ENCODE measurements at regions not wholly inside any gene's neighbourhood (a gene's known extent, or its start where the extent isn't known, plus 50 kb on each side); places are given as distances from the start of the nearest gene placed in this dataset.

GRCh38 chr5:15322421-15322820, 177.6 kb upstream of the FBXL7 start:
- TF ChIP-seq CTCF (IDR thresholded peaks at IDR 0.05) = no peak
- no peak overlapping the region for H3K4me3 ChIP-seq
- no peak overlapping the region for H3K27ac ChIP-seq
- DNase-seq (ENCODE audit: low spot score) = no peak

- TF ChIP-seq CTCF (IDR thresholded peaks at IDR 0.05) = no peak
- Histone ChIP-seq H3K27ac (no peak overlapping the region), H3K4me3 (no peak overlapping the region)
- no peak for DNase-seq (ENCODE audit: low spot score)
Measured at GRCh38 chr5:15321776-15322175, 178.2 kb upstream of the FBXL7 start.

- Histone ChIP-seq H3K27ac (no peak overlapping the region), H3K4me3 (no peak overlapping the region)
- DNase-seq (ENCODE audit: low spot score) = no peak
- TF ChIP-seq CTCF (IDR thresholded peaks at IDR 0.05) = no peak
Measured at GRCh38 chr5:15320871-15321270, 179.1 kb upstream of the FBXL7 start.

- H3K4me3 ChIP-seq = no peak overlapping the region
- no peak for TF ChIP-seq CTCF (IDR thresholded peaks at IDR 0.05)
- no peak overlapping the region for H3K27ac ChIP-seq
- DNase-seq (ENCODE audit: low spot score) = no peak
Measured at GRCh38 chr5:15304914-15305834, 194.8 kb upstream of the FBXL7 start.

GRCh38 chr5:15304066-15304731, 195.8 kb upstream of the FBXL7 start:
- Histone ChIP-seq H3K27ac (no peak overlapping the region), H3K4me3 (no peak overlapping the region)
- TF ChIP-seq CTCF (IDR thresholded peaks at IDR 0.05) = no peak
- no peak for DNase-seq (ENCODE audit: low spot score)

GRCh38 chr5:15300141-15300540, 199.8 kb upstream of the FBXL7 start:
- TF ChIP-seq CTCF (IDR thresholded peaks at IDR 0.05) = no peak
- no peak for DNase-seq (ENCODE audit: low spot score)
- Histone ChIP-seq H3K27ac (no peak overlapping the region), H3K4me3 (no peak overlapping the region)

Data from coronary artery (tissue), 2 donors.